GM23338 (cell line): ENCODE measurements at regions not wholly inside any gene's neighbourhood (a gene's known extent, or its start where the extent isn't known, plus 50 kb on each side); places are given as distances from the start of the nearest gene placed in this dataset.

Experiments
- ATAC-seq: fragments of 200-7000 bp; cut with Tn5 transposase; 3 replicates; pipeline ENCODE4 v1.9.1; 2020
- DNase-seq: peaks from one replicate; pipeline ENCODE4 v3.0.0-alpha.2; 2015; ENCODE audit warnings: low spot score
- H2AFZ ChIP-seq: fragments of 200-600 bp; sonication (generic); 2 replicates; pipeline ENCODE4 v1.8.0; 2016; ENCODE audit warnings: antibody characterized with exemption, mild to moderate bottlenecking, moderate library complexity
- H3F3A ChIP-seq: fragments of 200-600 bp; sonication (generic); replicated peaks from 2 replicates; pipeline ENCODE4 v1.8.0; 2017; ENCODE audit warnings: antibody characterized with exemption, mixed run types, low read depth
- H3K27ac ChIP-seq: fragments of 200-600 bp; sonication (generic); 2 replicates; pipeline ENCODE4 v1.6.1; 2016; ENCODE audit warnings: low read depth
- H3K27me3 ChIP-seq: fragments of 200-600 bp; sonication (generic); 2 replicates; pipeline ENCODE4 v1.8.0; 2016; ENCODE audit warnings: mild to moderate bottlenecking, mixed run types, moderate library complexity; ENCODE audit not compliant: insufficient read depth
- H3K36me3 ChIP-seq: fragments of 200-600 bp; sonication (generic); 2 replicates; pipeline ENCODE4 v1.8.0; 2016; ENCODE audit warnings: mild to moderate bottlenecking; ENCODE audit not compliant: insufficient read depth
- H3K4me1 ChIP-seq: fragments of 200-600 bp; sonication (generic); 2 replicates; pipeline ENCODE4 v1.8.0; 2016; ENCODE audit warnings: mild to moderate bottlenecking, moderate library complexity; ENCODE audit not compliant: insufficient read depth
- H3K4me2 ChIP-seq: fragments of 200-600 bp; sonication (generic); 2 replicates; pipeline ENCODE4 v1.7.1; 2017; ENCODE audit warnings: mixed run types
- H3K4me3 ChIP-seq: fragments of 200-600 bp; sonication (generic); 2 replicates; pipeline ENCODE4 v1.6.1; 2016; ENCODE audit warnings: mixed run types
- H3K79me2 ChIP-seq: fragments of 200-600 bp; sonication (generic); replicated peaks from 2 replicates; pipeline ENCODE4 v1.8.0; 2017; ENCODE audit warnings: mild to moderate bottlenecking; ENCODE audit not compliant: insufficient read depth
- H3K9me2 ChIP-seq: fragments of 200-600 bp; sonication (generic); 2 replicates; pipeline ENCODE4 v1.8.0; 2017; ENCODE audit not compliant: insufficient read depth
- H4K20me1 ChIP-seq: fragments of 200-600 bp; sonication (generic); replicated peaks from 2 replicates; pipeline ENCODE4 v1.8.0; 2017; ENCODE audit warnings: mild to moderate bottlenecking; ENCODE audit not compliant: insufficient read depth
- H3K27ac Mint-ChIP-seq: 2 replicates; pipeline ENCODE4 v1.8.0; 2020; ENCODE audit warnings: inconsistent platforms, mild to moderate bottlenecking, moderate library complexity, mixed read lengths
- H3K27me3 Mint-ChIP-seq: 3 replicates; pipeline ENCODE4 v1.8.0; 2022; ENCODE audit warnings: low read depth, mild to moderate bottlenecking, moderate library complexity, mixed read lengths, inconsistent platforms; ENCODE audit not compliant: insufficient read depth, poor library complexity
- H3K36me3 Mint-ChIP-seq: 3 replicates; pipeline ENCODE4 v1.8.0; 2021; ENCODE audit warnings: low read depth, mild to moderate bottlenecking, inconsistent platforms, moderate library complexity, mixed read lengths
- H3K4me1 Mint-ChIP-seq: 3 replicates; pipeline ENCODE4 v1.8.0; 2020; ENCODE audit warnings: mild to moderate bottlenecking, inconsistent platforms, mixed read lengths
- H3K4me3 Mint-ChIP-seq: 3 replicates; pipeline ENCODE4 v1.8.0; 2021; ENCODE audit warnings: moderate library complexity, mild to moderate bottlenecking, inconsistent platforms, mixed read lengths
- H3K9me3 Mint-ChIP-seq: 3 replicates; pipeline ENCODE4 v1.8.0; 2020; ENCODE audit warnings: moderate library complexity, mild to moderate bottlenecking, inconsistent platforms, mixed read lengths
- CREB1 ChIP-seq: fragments of 250-450 bp; sonication (Bioruptor Pico); IDR thresholded peaks from 2 replicates; pipeline ENCODE4 v1.5.0; 2020; ENCODE audit warnings: low read depth, mild to moderate bottlenecking, moderate library complexity
- CTCF ChIP-seq, 2 experiments: fragments of 200-600 bp in 1 of 2; sonication (generic) in 1 of 2; conservative IDR thresholded peaks; 2 replicates each; pipeline versions ENCODE4 v1.5.1 to v1.6.1; 2016 to 2017; ENCODE audit warnings: antibody characterized with exemption in 2 of 2, low read depth in 2 of 2, mild to moderate bottlenecking in 2 of 2, moderate library complexity in 1 of 2
- ETS1 ChIP-seq: IDR thresholded peaks from 2 replicates; pipeline ENCODE4 v1.6.1; 2016; ENCODE audit warnings: antibody characterized with exemption
- EZH2 ChIP-seq: fragments of 200-600 bp; sonication (generic); IDR thresholded peaks from one replicate; pipeline ENCODE4 v1.8.0; 2017; ENCODE audit warnings: antibody characterized with exemption, mild to moderate bottlenecking, low read depth; ENCODE audit not compliant: unreplicated experiment
- JUNB ChIP-seq: IDR thresholded peaks from one replicate; pipeline ENCODE4 v1.6.1; 2016; ENCODE audit warnings: antibody characterized with exemption; ENCODE audit not compliant: unreplicated experiment
- NANOG ChIP-seq: IDR thresholded peaks from 2 replicates; pipeline ENCODE4 v1.6.1; 2016; ENCODE audit warnings: antibody characterized with exemption, borderline replicate concordance
- POLR2AphosphoS5 ChIP-seq: IDR thresholded peaks from 2 replicates; pipeline ENCODE4 v1.6.1; 2016; ENCODE audit warnings: antibody characterized with exemption, low read depth
- REST ChIP-seq: IDR thresholded peaks from one replicate; pipeline ENCODE4 v1.6.1; 2018; ENCODE audit warnings: antibody characterized with exemption; ENCODE audit not compliant: unreplicated experiment
- STAT1 ChIP-seq: IDR thresholded peaks from one replicate; pipeline ENCODE4 v1.6.1; 2016; ENCODE audit warnings: antibody characterized with exemption; ENCODE audit not compliant: unreplicated experiment
- ZNF114 ChIP-seq: fragments of 250-450 bp; sonication (Bioruptor Pico); IDR thresholded peaks from 2 replicates; pipeline ENCODE4 v1.5.0; 2020; ENCODE audit warnings: mild to moderate bottlenecking, moderate library complexity
- ZNF331 ChIP-seq: fragments of 250-450 bp; sonication (Bioruptor Pico); IDR thresholded peaks from 2 replicates; pipeline ENCODE4 v1.5.0; 2020; ENCODE audit warnings: low read depth, mild to moderate bottlenecking, moderate library complexity
- ZNF462 ChIP-seq: fragments of 250-450 bp; sonication (Bioruptor Pico); IDR thresholded peaks from 2 replicates; pipeline ENCODE4 v1.5.0; 2020; ENCODE audit warnings: mild to moderate bottlenecking, moderate library complexity

GRCh38 chr13:53847502-53847901, 818.9 kb downstream of the OLFM4 start:
- peaks cover 2% of the 10 kb centered on the region for H3K27me3 Mint-ChIP-seq
- H3K27ac Mint-ChIP-seq: no peak overlapping the region
- H3K36me3 Mint-ChIP-seq: no peaks in the 10 kb centered on the region
- Histone ChIP-seq H3K27ac (no peak overlapping the region), H3K36me3 (no peaks in the 10 kb centered on the region), H3K9me2 (no peaks in the 10 kb centered on the region), H3K79me2 (no peaks in the 10 kb centered on the region), H3K4me1 (peaks cover 5% of the 10 kb centered on the region; the same call in 1 of the 2 replicates), H3K4me3 (no peak overlapping the region), H4K20me1 (no peaks in the 10 kb centered on the region), H3K4me2 (no peak overlapping the region), H3F3A (no peaks in the 10 kb centered on the region), H3K27me3 (no peaks in the 10 kb centered on the region), H2AFZ (no peak overlapping the region)
- ATAC-seq (no peak), DNase-seq (no peak)
- no peaks in the 10 kb centered on the region for H3K9me3 Mint-ChIP-seq
- H3K4me1 Mint-ChIP-seq: peaks cover 7% of the 10 kb centered on the region
- no peak overlapping the region for H3K4me3 Mint-ChIP-seq
- TF ChIP-seq NANOG (no peak), ZNF331 (CRISPR knock-in tag) (no peak), ETS1 (no peak), JUNB (no peak), EZH2 (no peak), STAT1 (no peak), CREB1 (no peak), REST (no peak), POLR2AphosphoS5 (no peak), ZNF114 (CRISPR knock-in tag) (no peak), CTCF (conservative IDR thresholded peaks at IDR 0.05; ENCODE audit: low read depth in 2 of 2) (no peak), ZNF462 (no peak)
